GM19324 (cell line): ENCODE measurements at regions not wholly inside any gene's neighbourhood (a gene's known extent, or its start where the extent isn't known, plus 50 kb on each side); places are given as distances from the start of the nearest gene placed in this dataset.

Source experiments
- ATAC-seq: cut with Tn5 transposase; IDR thresholded peaks from one replicate; pipeline ENCODE4 v1.9.1; 2021; ENCODE audit warnings: mild to moderate bottlenecking, moderate library complexity; ENCODE audit not compliant: unreplicated experiment, low FRiP score

DNA sequence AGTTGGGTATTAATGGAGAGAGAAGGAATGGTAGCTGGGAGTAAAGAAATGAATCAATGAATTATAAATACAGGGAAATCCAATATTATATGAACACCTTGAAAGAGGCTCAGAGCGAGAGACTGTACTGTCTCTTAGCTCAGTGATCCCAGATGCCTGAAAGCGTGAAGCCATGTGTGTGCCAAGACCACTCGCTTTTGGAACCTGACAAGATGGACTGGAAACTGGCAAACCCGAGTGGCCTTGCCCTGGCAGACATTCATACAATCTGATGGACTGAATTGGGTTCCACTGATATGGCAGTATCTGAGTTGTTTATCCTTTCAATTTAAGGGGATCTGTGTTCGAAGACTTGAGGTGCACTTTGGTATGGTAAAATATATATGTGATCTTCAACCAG lies 170.3 kb downstream of the ERCC6L2 start:
- ATAC-seq: no peak

DNA sequence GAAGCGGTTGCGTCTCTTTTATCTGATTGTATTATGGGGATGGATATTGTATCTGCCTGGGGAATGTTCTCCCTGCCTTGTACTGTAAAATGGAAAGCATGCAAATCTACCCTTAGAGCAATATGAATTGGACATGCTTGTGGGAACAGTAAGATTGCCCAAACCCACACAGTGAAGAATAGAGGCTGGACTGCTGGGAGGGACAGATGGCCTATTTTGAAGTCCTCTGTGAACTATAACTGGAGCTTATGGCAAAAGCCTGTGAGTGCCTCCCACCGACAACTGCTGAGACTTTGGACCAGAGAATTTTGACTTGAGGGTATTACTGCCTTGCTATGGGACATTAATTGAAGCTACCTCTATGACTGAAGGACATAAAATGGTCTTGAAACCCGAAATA lies 168.9 kb downstream of the ERCC6L2 start:
- ATAC-seq: no peak

DNA sequence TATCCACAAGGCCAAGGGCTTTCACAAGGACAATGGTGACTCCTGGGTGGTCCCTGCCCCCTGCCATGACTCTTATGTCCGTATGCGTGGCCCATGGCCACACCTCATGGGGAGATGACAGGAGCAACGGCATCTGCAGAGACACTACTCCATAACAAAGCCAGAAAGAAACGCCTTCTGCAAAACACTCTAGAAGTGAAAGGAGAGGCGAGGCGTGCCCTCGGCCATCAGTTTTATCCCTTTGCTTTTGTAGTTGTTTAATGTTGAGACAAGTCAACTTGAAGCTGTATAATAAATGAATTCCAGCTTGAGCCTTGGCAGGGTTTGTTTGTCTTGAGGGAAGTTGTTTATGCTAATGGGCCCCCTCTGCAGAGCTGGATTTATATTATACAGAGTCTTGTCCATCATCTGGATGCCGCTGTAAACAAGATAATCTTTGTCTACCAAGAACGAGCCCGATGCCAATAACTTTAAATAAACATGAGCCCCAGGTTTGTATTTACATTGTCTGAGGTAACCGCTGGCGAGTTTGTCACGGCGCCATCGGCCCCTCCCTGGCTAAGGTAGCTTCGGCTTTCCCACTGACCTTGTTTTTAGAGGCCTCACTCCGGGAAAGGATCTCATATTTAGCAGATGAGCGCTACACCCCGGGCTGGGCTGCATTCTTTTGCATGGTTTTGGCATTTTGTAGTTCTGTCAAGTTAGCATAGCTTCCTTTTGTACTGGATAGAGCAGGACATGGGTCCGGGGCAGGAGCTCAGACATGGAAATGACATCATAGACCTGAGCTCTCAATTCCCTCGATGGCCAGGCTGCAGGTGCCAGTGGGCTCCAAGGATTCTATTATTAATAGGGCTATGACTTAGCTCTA lies 165.3 kb downstream of the ERCC6L2 start:
- ATAC-seq: no peak

GRCh38 chr9:96038914-96039313 lies 163.4 kb downstream of the ERCC6L2 start:
- no peak for ATAC-seq

- ATAC-seq: no peak
Observed at GRCh38 chr9:96038271-96038670, 162.8 kb downstream of the ERCC6L2 start.

DNA sequence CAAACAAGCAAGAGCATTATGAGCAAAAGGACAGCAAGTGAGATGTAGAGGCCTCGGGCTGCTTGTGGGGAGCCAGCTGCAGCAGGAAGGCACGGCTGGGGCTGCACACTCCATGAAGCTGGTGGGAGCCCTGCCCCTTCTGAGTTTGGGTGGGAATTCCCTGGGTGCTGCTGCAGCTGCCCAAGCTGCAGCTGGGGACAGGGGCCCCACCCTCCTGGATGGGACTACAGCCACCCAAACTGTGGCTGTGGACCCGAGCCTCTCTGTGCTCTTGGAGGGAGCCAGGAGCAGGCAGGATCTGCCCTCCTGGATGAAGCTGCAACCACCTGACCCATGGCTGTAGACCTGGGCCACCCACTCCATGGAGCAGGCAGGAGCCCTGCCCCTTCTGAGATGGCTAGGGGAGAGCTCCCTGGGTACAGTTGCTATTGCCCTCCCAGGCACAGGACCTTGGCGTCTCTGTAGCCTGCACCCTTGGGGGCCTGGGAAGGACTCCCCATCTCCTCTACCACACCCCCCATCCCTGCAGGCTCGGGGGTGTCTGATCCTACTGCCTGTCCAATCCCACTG lies 159.1 kb downstream of the ERCC6L2 start:
- ATAC-seq: no peak

DNA sequence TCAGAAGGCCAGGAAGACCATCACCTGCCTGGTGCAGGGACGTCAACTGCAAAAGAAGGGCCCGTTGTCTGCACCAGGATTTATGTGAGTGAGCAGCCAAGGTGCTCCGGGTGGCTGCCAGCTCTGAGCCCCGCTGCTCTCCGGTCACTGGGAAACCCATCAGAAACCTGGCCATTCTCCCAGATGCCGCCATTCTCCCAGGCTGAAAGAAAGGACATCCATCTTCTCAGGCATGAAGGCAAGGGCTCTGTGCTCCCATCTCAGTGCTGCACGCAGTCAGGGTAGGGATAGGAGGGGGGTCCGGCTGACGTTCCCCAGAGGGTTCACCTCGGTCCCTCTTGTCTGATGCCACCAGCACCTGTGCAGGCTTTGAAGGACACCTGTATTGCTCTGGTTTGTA lies 158.4 kb downstream of the ERCC6L2 start:
- ATAC-seq: no peak

DNA sequence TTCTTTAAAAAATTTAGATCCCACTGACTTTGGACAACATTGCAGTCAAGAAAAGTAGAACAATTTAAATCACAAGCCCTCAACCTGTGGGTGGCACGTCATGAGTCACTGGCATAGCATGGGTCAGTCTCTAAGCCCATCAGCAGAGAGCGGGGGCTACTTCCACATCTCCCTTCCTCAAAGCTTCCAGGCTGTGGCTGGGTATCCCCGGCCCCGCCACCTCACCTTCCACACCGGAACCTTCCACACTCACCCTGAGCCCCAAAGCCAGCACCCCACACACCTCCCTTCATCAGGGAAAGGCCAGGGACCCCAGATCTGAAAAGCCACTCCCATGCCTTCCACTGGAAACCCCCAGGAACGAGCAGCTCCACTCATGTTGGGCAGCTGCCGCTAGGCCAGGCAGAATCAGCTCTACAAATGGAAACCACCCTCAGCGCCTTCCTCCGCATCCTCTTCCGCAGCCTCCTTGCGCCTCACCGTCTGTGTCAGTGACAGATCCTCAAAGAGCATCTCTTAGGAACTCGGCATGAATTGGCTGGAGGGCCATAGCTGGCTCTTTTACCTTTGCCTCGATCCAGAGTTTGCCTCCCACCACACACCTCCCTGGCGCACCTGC lies 156.5 kb downstream of the ERCC6L2 start:
- no peak for ATAC-seq

DNA sequence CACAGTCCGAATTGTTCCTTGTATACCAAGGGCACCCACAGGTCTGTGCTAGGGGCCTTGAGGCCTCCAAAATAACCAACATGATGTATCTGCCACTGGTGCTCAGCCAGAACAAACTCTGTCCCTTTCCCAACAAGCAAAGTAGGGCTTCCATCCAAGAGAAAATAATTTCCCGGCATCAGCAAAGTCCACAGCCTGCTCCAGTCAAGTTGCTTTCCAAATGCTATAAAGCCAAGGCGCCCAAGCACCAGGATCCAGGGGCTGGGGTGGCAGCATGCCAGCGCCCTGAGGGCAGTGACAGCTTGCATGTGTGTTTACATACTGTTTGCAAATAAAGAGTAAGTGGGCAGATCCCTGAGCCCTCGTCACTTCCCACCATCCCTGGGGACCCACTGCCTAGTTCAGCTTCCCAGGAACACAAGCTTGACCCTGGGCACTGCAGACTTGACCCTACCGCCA lies 155.9 kb downstream of the ERCC6L2 start:
- no peak for ATAC-seq

DNA sequence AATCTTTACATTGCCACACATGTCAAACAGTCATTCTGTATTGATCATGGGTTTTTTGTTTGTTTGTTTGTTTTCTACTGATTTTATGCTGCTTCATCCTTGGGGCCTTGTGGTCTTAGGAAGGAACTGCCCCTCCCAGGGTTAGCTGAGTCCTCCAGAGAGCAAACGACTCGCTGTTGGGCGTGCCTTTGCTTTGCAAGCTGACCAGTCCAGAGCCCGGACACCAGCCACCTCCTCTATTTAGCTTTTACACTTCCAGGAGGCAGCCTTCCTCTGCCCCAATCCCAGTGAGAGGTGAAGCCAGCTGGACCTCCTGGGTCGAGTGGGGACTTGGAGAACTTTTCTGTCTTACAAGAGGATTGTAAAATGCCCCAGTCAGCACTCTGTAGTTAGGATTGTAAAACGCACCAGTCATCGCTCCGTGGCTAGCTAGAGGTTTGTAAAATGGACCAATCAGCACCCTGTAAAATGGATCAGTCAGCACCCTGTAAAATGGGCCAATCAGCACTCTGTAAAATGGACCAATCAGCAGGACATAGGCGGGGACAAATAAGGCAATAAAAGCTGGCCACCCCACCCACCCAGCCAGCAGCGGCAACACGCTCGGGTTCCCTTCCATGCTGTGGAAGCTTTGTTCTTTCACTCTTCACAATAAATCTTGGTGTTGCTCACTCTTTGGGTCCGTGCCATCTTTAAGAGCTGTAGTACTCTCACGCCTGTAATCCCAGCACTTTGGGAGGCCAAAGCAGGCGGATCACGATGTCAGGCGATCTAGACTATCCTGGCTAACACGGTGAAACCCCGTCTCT lies 154.4 kb downstream of the ERCC6L2 start:
- ATAC-seq: no peak

GRCh38 chr9:96027251-96028131 lies 152.0 kb downstream of the ERCC6L2 start:
- ATAC-seq: no peak

GRCh38 chr9:96026655-96027213 lies 151.2 kb downstream of the ERCC6L2 start:
- ATAC-seq: no peak

DNA sequence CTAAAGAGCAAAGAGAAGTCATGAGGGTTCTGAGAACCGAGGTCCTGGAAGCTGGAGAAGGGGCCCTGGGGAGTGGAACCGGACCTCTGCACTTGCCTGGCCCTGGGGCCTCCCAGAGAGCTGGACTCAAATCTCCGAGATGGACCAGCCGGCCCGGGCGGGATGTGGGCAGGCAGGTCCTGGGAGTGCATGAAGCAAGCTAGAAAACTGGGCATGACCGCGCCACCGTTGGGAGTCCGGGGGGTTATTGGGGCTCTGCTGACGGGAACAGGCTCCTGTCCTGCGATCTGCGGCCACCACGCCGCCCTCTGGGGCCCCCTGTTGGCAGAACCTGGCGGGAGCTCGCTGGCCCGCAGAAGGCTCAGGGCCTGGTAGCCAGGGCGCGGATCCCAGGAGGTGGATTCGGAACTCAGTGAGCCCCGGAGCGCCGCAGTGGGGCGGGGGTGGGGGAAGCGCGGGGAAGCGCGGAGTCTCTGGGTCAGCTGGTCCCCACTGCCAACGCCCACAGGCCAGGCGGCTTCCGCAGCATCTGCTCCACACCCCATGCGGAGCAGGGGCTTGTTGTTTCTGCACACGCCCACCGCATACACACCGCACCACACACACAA lies 150.6 kb downstream of the ERCC6L2 start:
- ATAC-seq: no peak

GRCh38 chr9:96023486-96023885 lies 148.0 kb downstream of the ERCC6L2 start:
- ATAC-seq: no peak

GRCh38 chr9:96022445-96023051 lies 147.1 kb downstream of the ERCC6L2 start:
- no peak for ATAC-seq

- ATAC-seq: no peak
Observed at GRCh38 chr9:96021551-96022444, 146.3 kb downstream of the ERCC6L2 start.

DNA sequence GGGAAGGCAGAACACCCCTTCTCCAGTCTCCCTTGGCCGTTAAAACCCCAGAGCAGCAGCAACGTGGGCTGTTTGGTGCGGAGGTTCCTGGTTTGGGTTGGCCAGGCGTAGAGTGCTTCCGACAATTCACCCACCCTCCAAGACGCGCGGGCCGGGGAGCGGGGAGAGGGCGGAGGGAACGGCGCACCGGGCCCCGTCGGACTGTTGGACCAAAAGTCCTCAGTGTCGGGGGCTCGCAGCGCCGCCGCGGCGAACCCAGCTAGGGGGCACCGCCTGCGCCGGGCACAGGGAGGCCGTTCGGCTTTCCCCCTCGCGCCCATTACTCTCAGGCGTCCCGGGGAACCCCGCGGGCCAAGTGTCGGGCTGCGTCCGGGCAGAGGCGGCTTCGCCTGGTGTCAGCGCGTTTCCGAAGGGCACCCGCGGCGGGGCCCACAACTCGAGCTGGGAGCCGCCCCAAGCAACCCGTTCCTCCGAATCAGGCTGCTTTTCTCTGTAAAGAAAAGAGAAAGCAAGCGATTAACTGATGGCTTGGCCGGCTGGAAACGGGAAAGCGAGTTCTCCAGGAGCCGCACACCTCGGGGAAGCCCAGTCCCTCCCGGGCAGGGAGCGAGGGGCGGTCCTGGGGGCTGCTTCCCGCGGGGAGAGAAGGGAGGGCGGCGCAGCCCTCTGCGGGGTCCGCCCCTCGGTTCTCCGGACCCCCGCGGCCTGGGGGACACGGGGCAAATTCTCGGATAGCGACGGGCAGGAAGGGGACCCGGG lies 145.5 kb downstream of the ERCC6L2 start:
- ATAC-seq: no peak
